ENCODE measurements at regions not wholly inside any gene's neighbourhood (a gene's known extent, or its start where the extent isn't known, plus 50 kb on each side); places are given as distances from the start of the nearest gene placed in this dataset.

DNA sequence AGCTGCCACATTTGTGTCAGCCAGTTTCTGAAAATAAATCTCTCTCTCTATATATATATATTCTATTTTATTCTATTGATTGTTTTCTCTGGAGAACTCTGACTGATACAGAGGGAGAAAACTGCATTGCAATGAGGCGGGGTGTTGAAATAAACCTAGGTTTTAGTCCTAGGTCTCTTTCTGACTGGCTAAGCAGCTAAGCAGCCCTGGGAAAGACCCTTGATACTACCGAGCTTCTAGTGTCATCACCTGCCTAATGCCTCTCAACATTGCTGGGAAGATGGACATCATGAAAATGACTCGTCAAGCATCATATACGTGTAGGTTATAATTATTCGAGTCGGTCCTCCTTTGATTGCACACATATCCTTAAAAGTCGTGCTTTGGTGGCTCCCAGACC, 166.5 kb upstream of the IL12B start:
- TF ChIP-seq, protein P1, sequence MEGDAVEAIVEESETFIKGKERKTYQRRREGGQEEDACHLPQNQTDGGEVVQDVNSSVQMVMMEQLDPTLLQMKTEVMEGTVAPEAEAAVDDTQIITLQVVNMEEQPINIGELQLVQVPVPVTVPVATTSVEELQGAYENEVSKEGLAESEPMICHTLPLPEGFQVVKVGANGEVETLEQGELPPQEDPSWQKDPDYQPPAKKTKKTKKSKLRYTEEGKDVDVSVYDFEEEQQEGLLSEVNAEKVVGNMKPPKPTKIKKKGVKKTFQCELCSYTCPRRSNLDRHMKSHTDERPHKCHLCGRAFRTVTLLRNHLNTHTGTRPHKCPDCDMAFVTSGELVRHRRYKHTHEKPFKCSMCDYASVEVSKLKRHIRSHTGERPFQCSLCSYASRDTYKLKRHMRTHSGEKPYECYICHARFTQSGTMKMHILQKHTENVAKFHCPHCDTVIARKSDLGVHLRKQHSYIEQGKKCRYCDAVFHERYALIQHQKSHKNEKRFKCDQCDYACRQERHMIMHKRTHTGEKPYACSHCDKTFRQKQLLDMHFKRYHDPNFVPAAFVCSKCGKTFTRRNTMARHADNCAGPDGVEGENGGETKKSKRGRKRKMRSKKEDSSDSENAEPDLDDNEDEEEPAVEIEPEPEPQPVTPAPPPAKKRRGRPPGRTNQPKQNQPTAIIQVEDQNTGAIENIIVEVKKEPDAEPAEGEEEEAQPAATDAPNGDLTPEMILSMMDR (IDR thresholded peaks at IDR 0.05): no peak
- TF ChIP-seq POLR2A (IDR thresholded peaks at IDR 0.05): no peak
